Esophagus squamous epithelium (tissue), 4 donors: ENCODE measurements at regions not wholly inside any gene's neighbourhood (a gene's known extent, or its start where the extent isn't known, plus 50 kb on each side); places are given as distances from the start of the nearest gene placed in this dataset.

Experiments
- CTCF ChIP-seq, 6 experiments: fragments of 450-650 bp in 4 of 6; fragments of 200-600 bp in 2 of 6; sonication (generic) in 2 of 6; IDR thresholded peaks; one replicate each; pipeline ENCODE4 v1.5.1; 2016 to 2019; ENCODE audit warnings: antibody characterized with exemption in 6 of 6, mild to moderate bottlenecking in 4 of 6, moderate library complexity in 4 of 6
- POLR2A ChIP-seq, 4 donors: fragments of 450-650 bp; IDR thresholded peaks; one replicate each; pipeline ENCODE4 v1.6.1; 2017; ENCODE audit warnings: antibody characterized with exemption in 4 of 4, mild to moderate bottlenecking in 4 of 4, moderate library complexity in 3 of 4

- TF ChIP-seq POLR2A (IDR thresholded peaks at IDR 0.05): no peak
- no peak for TF ChIP-seq CTCF (IDR thresholded peaks at IDR 0.05)
These were observed 1107.3 kb upstream of the LRRN3 start for GRCh38 chr7:109983618-109984017.
